HL-60 (cell line): ENCODE measurements at regions not wholly inside any gene's neighbourhood (a gene's known extent, or its start where the extent isn't known, plus 50 kb on each side); places are given as distances from the start of the nearest gene placed in this dataset.

ENCODE experiments used
- CTCF ChIP-seq: IDR thresholded peaks from one replicate; pipeline ENCODE4 v1.5.1; 2011; ENCODE audit warnings: low read length, control low read depth, inconsistent platforms; ENCODE audit not compliant: insufficient read depth
- POLR2AphosphoS5 ChIP-seq: IDR thresholded peaks from 2 replicates; pipeline ENCODE4 v1.6.1; 2012; ENCODE audit warnings: low read depth

- TF ChIP-seq CTCF (no peak), POLR2AphosphoS5 (no peak)
Measured at GRCh38 chr20:4090756-4091489, 57.7 kb upstream of the SMOX start.
